Activated naive CD4-positive, alpha-beta T cell treated with anti-CD3 and anti-CD28 coated beads, Interleukin-2, amount 10 ng/mL, durations not matched to agents 7 days and 5 days (primary cell): ENCODE measurements at regions not wholly inside any gene's neighbourhood (a gene's known extent, or its start where the extent isn't known, plus 50 kb on each side); places are given as distances from the start of the nearest gene placed in this dataset.
"Not testable (repeated sequence)": the region's sequence is repeated elsewhere in the genome, so short reads cannot be mapped to it uniquely, and the experiment has no call there.

Source experiments
- CTCF ChIA-PET: fragments of 350-600 bp; sonication (Branson Sonifier 250); formaldehyde crosslinking; loops from one replicate; lab custom pipeline; 2021; ENCODE audit warnings: antibody characterized with exemption; lab: Charles Lee
- DNase-seq: peaks from one replicate; pipeline ENCODE4 v3.0.0-alpha.2; 2020
- H3K27ac Mint-ChIP-seq: one replicate; pipeline ENCODE4 v1.8.0; 2021; ENCODE audit warnings: mild to moderate bottlenecking, moderate library complexity, mixed read lengths
- H3K27me3 Mint-ChIP-seq: one replicate; pipeline ENCODE4 v1.8.0; 2021; ENCODE audit warnings: mild to moderate bottlenecking, mixed read lengths
- H3K36me3 Mint-ChIP-seq: one replicate; pipeline ENCODE4 v1.8.0; 2021; ENCODE audit warnings: mixed read lengths
- H3K4me1 Mint-ChIP-seq: one replicate; pipeline ENCODE4 v1.8.0; 2021; ENCODE audit warnings: mixed read lengths
- H3K4me3 Mint-ChIP-seq: one replicate; pipeline ENCODE4 v1.8.0; 2021; ENCODE audit warnings: mild to moderate bottlenecking, moderate library complexity, mixed read lengths
- H3K9me3 Mint-ChIP-seq: one replicate; pipeline ENCODE4 v1.8.0; 2021; ENCODE audit warnings: mixed read lengths

GRCh38 chr16:29192329-29193247, 207.7 kb downstream of the LAT start:
- CTCF ChIA-PET = no interaction called here

GRCh38 chr16:29191636-29192180, 206.9 kb downstream of the LAT start:
- H3K27ac Mint-ChIP-seq, H3K36me3 Mint-ChIP-seq, CTCF ChIA-PET, DNase-seq, H3K9me3 Mint-ChIP-seq, H3K27me3 Mint-ChIP-seq, H3K4me1 Mint-ChIP-seq, H3K4me3 Mint-ChIP-seq: not testable (repeated sequence)

More at GRCh38 chr16:29192329-29193247, 207.7 kb downstream of the LAT start:
- peak; percentile 40 for DNase-seq
- Mint-ChIP-seq H3K4me3 (no peak overlapping the region), H3K9me3 (no peaks in the 10 kb centered on the region), H3K27me3 (no peaks in the 10 kb centered on the region), H3K4me1 (no peaks in the 10 kb centered on the region), H3K36me3 (no peaks in the 10 kb centered on the region), H3K27ac (no peak overlapping the region)

- DNase-seq, CTCF ChIA-PET, H3K9me3 Mint-ChIP-seq, H3K36me3 Mint-ChIP-seq, H3K4me3 Mint-ChIP-seq, H3K27ac Mint-ChIP-seq, H3K4me1 Mint-ChIP-seq, H3K27me3 Mint-ChIP-seq: not testable (repeated sequence)
These were observed 205.9 kb downstream of the LAT start for GRCh38 chr16:29190553-29191431.

- H3K4me1 Mint-ChIP-seq, H3K27ac Mint-ChIP-seq, DNase-seq, H3K9me3 Mint-ChIP-seq, H3K27me3 Mint-ChIP-seq, H3K36me3 Mint-ChIP-seq, H3K4me3 Mint-ChIP-seq, CTCF ChIA-PET: not testable (repeated sequence)
These were observed 204.0 kb downstream of the LAT start for GRCh38 chr16:29188806-29189205.

- DNase-seq, H3K36me3 Mint-ChIP-seq, CTCF ChIA-PET, H3K4me3 Mint-ChIP-seq, H3K9me3 Mint-ChIP-seq, H3K27me3 Mint-ChIP-seq, H3K27ac Mint-ChIP-seq, H3K4me1 Mint-ChIP-seq: not testable (repeated sequence)
These were observed 201.7 kb downstream of the LAT start for GRCh38 chr16:29186306-29187220.

GRCh38 chr16:29185872-29186271, 201.0 kb downstream of the LAT start:
- H3K4me3 Mint-ChIP-seq = not testable (repeated sequence)

GRCh38 chr16:29184738-29185438, 200.0 kb downstream of the LAT start:
- DNase-seq, H3K4me1 Mint-ChIP-seq, H3K36me3 Mint-ChIP-seq, H3K4me3 Mint-ChIP-seq, H3K27ac Mint-ChIP-seq, H3K27me3 Mint-ChIP-seq, H3K9me3 Mint-ChIP-seq, CTCF ChIA-PET: not testable (repeated sequence)

More at GRCh38 chr16:29185872-29186271, 201.0 kb downstream of the LAT start:
- H3K27ac Mint-ChIP-seq, CTCF ChIA-PET, DNase-seq, H3K9me3 Mint-ChIP-seq, H3K4me1 Mint-ChIP-seq, H3K36me3 Mint-ChIP-seq, H3K27me3 Mint-ChIP-seq: not testable (repeated sequence)

GRCh38 chr16:29182940-29183868, 198.4 kb downstream of the LAT start:
- not testable (repeated sequence) for DNase-seq, H3K36me3 Mint-ChIP-seq, H3K27me3 Mint-ChIP-seq, H3K9me3 Mint-ChIP-seq, H3K27ac Mint-ChIP-seq, H3K4me1 Mint-ChIP-seq, H3K4me3 Mint-ChIP-seq
- CTCF ChIA-PET = interaction anchor here (1.1 kb wide), 1 partner anchor 68 kb away, joined by 3 read pairs; no protein-coding TSS in a partner anchor

GRCh38 chr16:29182501-29182900, 197.6 kb downstream of the LAT start:
- no peak overlapping the region for H3K4me3 Mint-ChIP-seq
- H3K36me3 Mint-ChIP-seq = no peaks in the 10 kb centered on the region
- H3K27me3 Mint-ChIP-seq = no peaks in the 10 kb centered on the region
- H3K27ac Mint-ChIP-seq = no peak overlapping the region
- no peaks in the 10 kb centered on the region for H3K4me1 Mint-ChIP-seq
- CTCF ChIA-PET = interaction anchor here (1.1 kb wide), 1 partner anchor 67 kb away, joined by 3 read pairs; no protein-coding TSS in a partner anchor
- DNase-seq = no peak
- no peaks in the 10 kb centered on the region for H3K9me3 Mint-ChIP-seq

- DNase-seq, H3K36me3 Mint-ChIP-seq, H3K27me3 Mint-ChIP-seq, H3K4me3 Mint-ChIP-seq, H3K4me1 Mint-ChIP-seq, H3K27ac Mint-ChIP-seq, H3K9me3 Mint-ChIP-seq: not testable (repeated sequence)
- CTCF ChIA-PET = interaction anchor here (0.6 to 1.1 kb wide), 2 partner anchors 67 to 151 kb away, joined by 3 read pairs; no protein-coding TSS in a partner anchor
These were observed 197.1 kb downstream of the LAT start for GRCh38 chr16:29181921-29182411.

GRCh38 chr16:29181254-29181780, 196.5 kb downstream of the LAT start:
- not testable (repeated sequence) for H3K27me3 Mint-ChIP-seq, DNase-seq, H3K36me3 Mint-ChIP-seq, H3K9me3 Mint-ChIP-seq, H3K4me3 Mint-ChIP-seq, H3K4me1 Mint-ChIP-seq, H3K27ac Mint-ChIP-seq
- CTCF ChIA-PET = interaction anchor here (0.6 kb wide), 1 partner anchor 150 kb away, joined by 3 read pairs; no protein-coding TSS in a partner anchor

- H3K9me3 Mint-ChIP-seq, H3K27me3 Mint-ChIP-seq, H3K4me3 Mint-ChIP-seq, H3K4me1 Mint-ChIP-seq, H3K27ac Mint-ChIP-seq, DNase-seq, CTCF ChIA-PET, H3K36me3 Mint-ChIP-seq: not testable (repeated sequence)
These were observed 195.4 kb downstream of the LAT start for GRCh38 chr16:29180206-29180600.
